ENCODE measurements at regions not wholly inside any gene's neighbourhood (a gene's known extent, or its start where the extent isn't known, plus 50 kb on each side); places are given as distances from the start of the nearest gene placed in this dataset.

DNA sequence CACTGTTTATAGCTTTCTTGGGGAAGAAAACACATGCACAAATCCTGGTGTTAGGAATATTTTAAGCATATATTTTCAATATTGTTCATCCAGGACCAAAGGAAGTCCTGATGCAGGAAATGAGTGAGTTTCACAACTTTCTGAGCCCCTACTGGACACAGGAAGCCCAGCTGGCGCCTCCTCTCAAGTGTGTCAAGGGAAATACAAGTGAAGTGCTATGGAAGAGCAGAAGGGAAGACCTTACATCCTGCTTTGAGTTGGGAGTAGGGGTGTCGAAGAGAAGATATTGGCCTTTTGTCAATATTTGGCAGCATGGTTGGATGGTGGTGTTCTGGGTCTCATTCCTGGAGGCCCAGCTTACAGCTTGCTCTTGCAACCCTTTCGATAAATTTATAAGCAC, 66.1 kb upstream of the ZDHHC17 start:
- H3K79me1 ChIP-seq (ENCODE audit: low read depth, low read length) = no peaks in the 10 kb centered on the region
- no peak overlapping the region for H3K9ac ChIP-seq (ENCODE audit: low read depth, low read length, poor library complexity)
- no peaks in the 10 kb centered on the region for H3K27me3 ChIP-seq (ENCODE audit: control insufficient read depth in 3 of 3, insufficient read depth in 3 of 3, low read depth in 1 of 3, low read length in 3 of 3)
- H2BK15ac ChIP-seq (ENCODE audit: low read length) = no peak overlapping the region
- no peak overlapping the region for H3K4ac ChIP-seq (ENCODE audit: low read length)
- no peak overlapping the region for H4K91ac ChIP-seq (ENCODE audit: low read depth, low read length, poor library complexity)
- no peak overlapping the region for H2BK12ac ChIP-seq (ENCODE audit: low read length)
- no peak overlapping the region for H2BK120ac ChIP-seq (ENCODE audit: low read depth, low read length)
- no peak overlapping the region for H3K23ac ChIP-seq (ENCODE audit: low read depth, low read length, poor library complexity)
- no peaks in the 10 kb centered on the region for H3K9me3 ChIP-seq (replicated peaks in 1 of 2; ENCODE audit: control insufficient read depth in 2 of 2, insufficient read depth in 1 of 2, low read depth in 1 of 2, low read length in 2 of 2)
- no peaks in the 10 kb centered on the region for H3K36me3 ChIP-seq (replicated peaks in 1 of 2; ENCODE audit: control insufficient read depth in 2 of 2, insufficient read depth in 2 of 2, low read length in 2 of 2)
- H2BK5ac ChIP-seq (ENCODE audit: low read length) = no peak overlapping the region
- H3K27ac ChIP-seq (replicated peaks; ENCODE audit: low read length) = no peak overlapping the region
- H2AK5ac ChIP-seq (ENCODE audit: low read depth, low read length) = no peak overlapping the region
- no peak overlapping the region for H3K14ac ChIP-seq (ENCODE audit: low read length)
- H4K8ac ChIP-seq (ENCODE audit: low read depth, low read length) = no peak overlapping the region
- DNase-seq (ENCODE audit: low spot score) = no peak
- H2AFZ ChIP-seq (ENCODE audit: low read length) = peak overlapping the region; percentile 73
- H3K4me1 ChIP-seq (ENCODE audit: control insufficient read depth in 2 of 2, insufficient read depth in 1 of 2, low read depth in 1 of 2, low read length in 2 of 2) = peaks cover 10 to 11% of the 10 kb centered on the region in 2 donors
- no peak overlapping the region for H3K18ac ChIP-seq (ENCODE audit: low read length)
- no CpG with 5 or more reads among the region's 3 CpGs for WGBS, 2 donors (ENCODE audit: extremely low coverage in 2 of 2, insufficient read length in 2 of 2, insufficient replicate concordance in 1 of 2)
- H3K4me2 ChIP-seq (ENCODE audit: insufficient read depth, low read length, poor library complexity, severe bottlenecking) = no peak overlapping the region
- no peak overlapping the region for H3K4me3 ChIP-seq (ENCODE audit: low read length in 2 of 2)

DNA sequence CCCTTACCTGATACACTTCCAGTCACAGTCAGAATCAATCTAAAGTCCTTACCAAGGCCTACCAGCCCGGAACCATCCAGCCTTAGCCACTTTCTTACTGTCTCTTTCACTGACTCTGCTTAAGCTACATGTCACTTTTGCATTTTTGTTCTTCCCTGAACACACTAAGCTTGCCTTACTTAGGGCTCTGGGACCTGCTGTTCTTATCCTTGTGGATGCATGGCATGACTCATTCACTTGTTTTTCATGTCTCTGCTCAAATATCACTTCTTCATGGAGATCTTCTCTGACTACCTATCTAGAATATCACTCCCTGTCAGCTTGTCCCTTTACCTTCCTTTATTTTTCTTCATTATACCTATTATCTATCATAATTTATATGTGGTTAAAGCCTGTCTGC, 65.6 kb upstream of the ZDHHC17 start:
- Histone ChIP-seq H2BK120ac (ENCODE audit: low read depth, low read length) (no peak overlapping the region), H4K8ac (ENCODE audit: low read depth, low read length) (no peak overlapping the region), H3K18ac (ENCODE audit: low read length) (no peak overlapping the region), H2AFZ (ENCODE audit: low read length) (peak overlapping the region; percentile 73), H2BK12ac (ENCODE audit: low read length) (no peak overlapping the region), H3K23ac (ENCODE audit: low read depth, low read length, poor library complexity) (no peak overlapping the region), H3K27me3 (ENCODE audit: control insufficient read depth in 3 of 3, insufficient read depth in 3 of 3, low read depth in 1 of 3, low read length in 3 of 3) (no peaks in the 10 kb centered on the region), H3K9me3 (replicated peaks in 1 of 2; ENCODE audit: control insufficient read depth in 2 of 2, insufficient read depth in 1 of 2, low read depth in 1 of 2, low read length in 2 of 2) (no peaks in the 10 kb centered on the region), H3K14ac (ENCODE audit: low read length) (no peak overlapping the region), H3K9ac (ENCODE audit: low read depth, low read length, poor library complexity) (no peak overlapping the region), H3K4me1 (ENCODE audit: control insufficient read depth in 2 of 2, insufficient read depth in 1 of 2, low read depth in 1 of 2, low read length in 2 of 2) (peaks cover 9 to 10% of the 10 kb centered on the region in 2 donors), H3K79me1 (ENCODE audit: low read depth, low read length) (no peaks in the 10 kb centered on the region), H2AK5ac (ENCODE audit: low read depth, low read length) (no peak overlapping the region), H2BK5ac (ENCODE audit: low read length) (no peak overlapping the region), H3K4ac (ENCODE audit: low read length) (no peak overlapping the region), H3K27ac (replicated peaks; ENCODE audit: low read length) (no peak overlapping the region), H3K36me3 (replicated peaks in 1 of 2; ENCODE audit: control insufficient read depth in 2 of 2, insufficient read depth in 2 of 2, low read length in 2 of 2) (no peaks in the 10 kb centered on the region), H3K4me2 (ENCODE audit: insufficient read depth, low read length, poor library complexity, severe bottlenecking) (no peak overlapping the region), H2BK15ac (ENCODE audit: low read length) (no peak overlapping the region), H3K4me3 (ENCODE audit: low read length in 2 of 2) (no peak overlapping the region), H4K91ac (ENCODE audit: low read depth, low read length, poor library complexity) (no peak overlapping the region)
- WGBS, 2 donors (ENCODE audit: extremely low coverage in 2 of 2, insufficient read length in 2 of 2, insufficient replicate concordance in 1 of 2) = no CpG with 5 or more reads among the region's 1 CpG
- DNase-seq (ENCODE audit: low spot score) = no peak

DNA sequence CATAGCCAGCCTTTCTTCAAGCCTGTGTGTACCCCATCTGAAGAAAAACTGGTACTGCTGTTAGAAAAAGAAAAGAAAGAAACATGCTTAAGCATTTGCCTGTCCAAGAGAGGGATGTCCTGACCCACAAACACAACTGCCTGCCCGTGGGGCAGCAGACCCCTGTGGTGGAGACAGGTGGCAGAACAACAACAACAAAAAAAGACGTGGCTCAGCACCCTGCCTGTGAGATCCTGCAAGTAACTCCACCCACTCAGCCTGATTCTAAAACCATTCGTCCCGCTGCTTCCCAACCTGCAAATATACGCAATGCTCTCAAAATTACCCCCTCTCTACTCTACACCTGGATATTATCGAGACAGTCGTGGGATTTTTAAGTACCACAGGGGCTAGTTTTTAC, 64.9 kb upstream of the ZDHHC17 start:
- no peaks in the 10 kb centered on the region for H3K9me3 ChIP-seq (replicated peaks in 1 of 2; ENCODE audit: control insufficient read depth in 2 of 2, insufficient read depth in 1 of 2, low read depth in 1 of 2, low read length in 2 of 2)
- H3K18ac ChIP-seq (ENCODE audit: low read length) = no peak overlapping the region
- H3K79me1 ChIP-seq (ENCODE audit: low read depth, low read length) = no peaks in the 10 kb centered on the region
- no peak overlapping the region for H3K14ac ChIP-seq (ENCODE audit: low read length)
- H2AFZ ChIP-seq (ENCODE audit: low read length) = peak overlapping the region; percentile 57
- H4K8ac ChIP-seq (ENCODE audit: low read depth, low read length) = no peak overlapping the region
- no peaks in the 10 kb centered on the region for H3K27me3 ChIP-seq (ENCODE audit: control insufficient read depth in 3 of 3, insufficient read depth in 3 of 3, low read depth in 1 of 3, low read length in 3 of 3)
- peak overlapping the region; percentile 27 for H3K4me2 ChIP-seq (ENCODE audit: insufficient read depth, low read length, poor library complexity, severe bottlenecking)
- H4K91ac ChIP-seq (ENCODE audit: low read depth, low read length, poor library complexity) = no peak overlapping the region
- no CpG with 5 or more reads among the region's 7 CpGs for WGBS, 2 donors (ENCODE audit: extremely low coverage in 2 of 2, insufficient read length in 2 of 2, insufficient replicate concordance in 1 of 2)
- H3K4ac ChIP-seq (ENCODE audit: low read length) = no peak overlapping the region
- no peak overlapping the region for H2BK5ac ChIP-seq (ENCODE audit: low read length)
- H3K4me3 ChIP-seq (ENCODE audit: low read length in 2 of 2) = no peak overlapping the region
- no peak overlapping the region for H3K27ac ChIP-seq (replicated peaks; ENCODE audit: low read length)
- no peak overlapping the region for H2AK5ac ChIP-seq (ENCODE audit: low read depth, low read length)
- H3K36me3 ChIP-seq (replicated peaks in 1 of 2; ENCODE audit: control insufficient read depth in 2 of 2, insufficient read depth in 2 of 2, low read length in 2 of 2) = no peaks in the 10 kb centered on the region
- no peak overlapping the region for H3K23ac ChIP-seq (ENCODE audit: low read depth, low read length, poor library complexity)
- no peak for DNase-seq (ENCODE audit: low spot score)
- H2BK12ac ChIP-seq (ENCODE audit: low read length) = no peak overlapping the region
- peaks cover 9 to 10% of the 10 kb centered on the region in 2 donors for H3K4me1 ChIP-seq (ENCODE audit: control insufficient read depth in 2 of 2, insufficient read depth in 1 of 2, low read depth in 1 of 2, low read length in 2 of 2)
- H2BK15ac ChIP-seq (ENCODE audit: low read length) = no peak overlapping the region
- no peak overlapping the region for H2BK120ac ChIP-seq (ENCODE audit: low read depth, low read length)
- H3K9ac ChIP-seq (ENCODE audit: low read depth, low read length, poor library complexity) = no peak overlapping the region

DNA sequence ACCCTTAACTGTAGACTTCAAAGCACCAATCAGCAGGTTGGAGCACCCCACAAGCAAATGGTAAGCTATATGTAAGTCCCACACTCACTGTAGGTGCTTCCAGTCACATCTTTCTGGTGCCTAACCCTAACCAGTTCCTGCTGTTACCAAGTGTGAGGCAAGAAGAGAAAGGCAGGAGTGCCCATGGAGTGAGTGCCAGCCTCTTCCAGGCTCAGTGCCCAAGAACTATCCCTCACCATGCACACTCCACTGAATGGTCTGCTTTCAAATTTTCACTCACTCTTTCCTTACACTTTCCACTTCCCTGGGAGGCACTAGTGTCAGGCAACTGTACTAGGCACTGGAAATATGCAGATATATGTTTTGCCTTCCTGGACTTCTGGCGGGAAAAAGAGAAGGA, 62.2 kb upstream of the ZDHHC17 start:
- no peak overlapping the region for H3K23ac ChIP-seq (ENCODE audit: low read depth, low read length, poor library complexity)
- no peaks in the 10 kb centered on the region for H3K79me1 ChIP-seq (ENCODE audit: low read depth, low read length)
- H2BK120ac ChIP-seq (ENCODE audit: low read depth, low read length) = no peak overlapping the region
- H2AK5ac ChIP-seq (ENCODE audit: low read depth, low read length) = no peak overlapping the region
- DNase-seq (ENCODE audit: low spot score) = no peak
- H3K4me3 ChIP-seq (ENCODE audit: low read length in 2 of 2) = no peak overlapping the region
- no CpG with 5 or more reads among the region's 1 CpG for WGBS, 2 donors (ENCODE audit: extremely low coverage in 2 of 2, insufficient read length in 2 of 2, insufficient replicate concordance in 1 of 2)
- no peaks in the 10 kb centered on the region for H3K9me3 ChIP-seq (replicated peaks in 1 of 2; ENCODE audit: control insufficient read depth in 2 of 2, insufficient read depth in 1 of 2, low read depth in 1 of 2, low read length in 2 of 2)
- no peak overlapping the region for H3K27ac ChIP-seq (replicated peaks; ENCODE audit: low read length)
- H2BK12ac ChIP-seq (ENCODE audit: low read length) = no peak overlapping the region
- H4K91ac ChIP-seq (ENCODE audit: low read depth, low read length, poor library complexity) = no peak overlapping the region
- H2BK15ac ChIP-seq (ENCODE audit: low read length) = no peak overlapping the region
- H3K9ac ChIP-seq (ENCODE audit: low read depth, low read length, poor library complexity) = no peak overlapping the region
- H3K18ac ChIP-seq (ENCODE audit: low read length) = no peak overlapping the region
- H3K4me1 ChIP-seq (ENCODE audit: control insufficient read depth in 2 of 2, insufficient read depth in 1 of 2, low read depth in 1 of 2, low read length in 2 of 2) = peaks cover 9 to 10% of the 10 kb centered on the region in 2 donors
- H3K14ac ChIP-seq (ENCODE audit: low read length) = no peak overlapping the region
- no peak overlapping the region for H4K8ac ChIP-seq (ENCODE audit: low read depth, low read length)
- no peak overlapping the region for H2BK5ac ChIP-seq (ENCODE audit: low read length)
- H3K4ac ChIP-seq (ENCODE audit: low read length) = no peak overlapping the region
- H2AFZ ChIP-seq (ENCODE audit: low read length) = no peak overlapping the region
- no peak overlapping the region for H3K4me2 ChIP-seq (ENCODE audit: insufficient read depth, low read length, poor library complexity, severe bottlenecking)
- no peaks in the 10 kb centered on the region for H3K27me3 ChIP-seq (ENCODE audit: control insufficient read depth in 3 of 3, insufficient read depth in 3 of 3, low read depth in 1 of 3, low read length in 3 of 3)
- no peaks in the 10 kb centered on the region for H3K36me3 ChIP-seq (replicated peaks in 1 of 2; ENCODE audit: control insufficient read depth in 2 of 2, insufficient read depth in 2 of 2, low read length in 2 of 2)
